Adrenal gland (tissue), 5 donors: ENCODE measurements at regions not wholly inside any gene's neighbourhood (a gene's known extent, or its start where the extent isn't known, plus 50 kb on each side); places are given as distances from the start of the nearest gene placed in this dataset.

Experiments used
- POLR2A ChIP-seq, 2 donors: fragments of 450-650 bp; IDR thresholded peaks; one replicate each; pipeline ENCODE4 v1.6.1; 2017; ENCODE audit warnings: antibody characterized with exemption in 2 of 2, mild to moderate bottlenecking in 2 of 2, moderate library complexity in 1 of 2
- TF ChIP-seq, protein P1 (sequence below), 6 experiments: fragments of 450-650 bp in 4 of 6; fragments of 200-600 bp in 2 of 6; sonication (generic) in 1 of 6; IDR thresholded peaks; 1 replicate in 5 of 6; 2 replicates in 1 of 6; pipeline versions ENCODE4 v1.5.1 to v1.8.0; 2016 to 2021; ENCODE audit warnings: antibody characterized with exemption in 6 of 6, mild to moderate bottlenecking in 2 of 6, moderate library complexity in 1 of 6
- donor health status: DM: no; HTN: no; CAD: no.

DNA sequence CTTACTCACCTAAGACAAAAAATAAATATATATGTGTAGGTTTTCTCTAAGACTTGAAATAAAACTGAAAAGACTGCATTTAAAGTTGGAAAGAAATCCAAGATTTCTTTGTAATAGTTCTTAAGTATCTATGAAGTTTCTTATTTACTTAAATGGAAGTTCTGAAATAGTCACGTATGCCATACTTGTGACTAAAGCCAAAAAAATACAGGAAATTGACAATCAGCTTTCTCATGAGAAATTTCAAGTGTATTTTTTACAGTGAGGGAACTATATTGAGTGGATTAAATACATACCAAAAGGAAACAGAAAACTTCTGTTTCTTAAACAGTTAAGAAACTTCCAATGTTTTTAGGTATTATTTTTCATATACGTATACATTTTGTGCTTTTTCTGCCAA is 188.1 kb downstream of the DPY19L2 start:
- TF ChIP-seq, protein P1, sequence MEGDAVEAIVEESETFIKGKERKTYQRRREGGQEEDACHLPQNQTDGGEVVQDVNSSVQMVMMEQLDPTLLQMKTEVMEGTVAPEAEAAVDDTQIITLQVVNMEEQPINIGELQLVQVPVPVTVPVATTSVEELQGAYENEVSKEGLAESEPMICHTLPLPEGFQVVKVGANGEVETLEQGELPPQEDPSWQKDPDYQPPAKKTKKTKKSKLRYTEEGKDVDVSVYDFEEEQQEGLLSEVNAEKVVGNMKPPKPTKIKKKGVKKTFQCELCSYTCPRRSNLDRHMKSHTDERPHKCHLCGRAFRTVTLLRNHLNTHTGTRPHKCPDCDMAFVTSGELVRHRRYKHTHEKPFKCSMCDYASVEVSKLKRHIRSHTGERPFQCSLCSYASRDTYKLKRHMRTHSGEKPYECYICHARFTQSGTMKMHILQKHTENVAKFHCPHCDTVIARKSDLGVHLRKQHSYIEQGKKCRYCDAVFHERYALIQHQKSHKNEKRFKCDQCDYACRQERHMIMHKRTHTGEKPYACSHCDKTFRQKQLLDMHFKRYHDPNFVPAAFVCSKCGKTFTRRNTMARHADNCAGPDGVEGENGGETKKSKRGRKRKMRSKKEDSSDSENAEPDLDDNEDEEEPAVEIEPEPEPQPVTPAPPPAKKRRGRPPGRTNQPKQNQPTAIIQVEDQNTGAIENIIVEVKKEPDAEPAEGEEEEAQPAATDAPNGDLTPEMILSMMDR (IDR thresholded peaks at IDR 0.05) = no peak
- no peak for TF ChIP-seq POLR2A (IDR thresholded peaks at IDR 0.05)
